Skeletal muscle cell (primary cell): ENCODE measurements at regions not wholly inside any gene's neighbourhood (a gene's known extent, or its start where the extent isn't known, plus 50 kb on each side); places are given as distances from the start of the nearest gene placed in this dataset.

Source experiments
- DNase-seq: peaks from one replicate; pipeline ENCODE4 v3.0.0-alpha.2; 2010; ENCODE audit warnings: low read depth
- H3K4me3 ChIP-seq: 2 replicates; pipeline ENCODE4 v1.5.1; 2011; ENCODE audit warnings: low read depth, mild to moderate bottlenecking, control low read depth, low read length, moderate library complexity

- no peak overlapping the region for H3K4me3 ChIP-seq
- no peak for DNase-seq
Measured at GRCh38 chr2:6577960-6578359, 287.7 kb downstream of the CMPK2 start.

GRCh38 chr2:6578416-6578815, 287.3 kb downstream of the CMPK2 start:
- no peak for DNase-seq
- H3K4me3 ChIP-seq: no peak overlapping the region

- no peak overlapping the region for H3K4me3 ChIP-seq
- no peak for DNase-seq
Measured at GRCh38 chr2:6579281-6579680, 286.4 kb downstream of the CMPK2 start.

GRCh38 chr2:6580982-6581381, 284.7 kb downstream of the CMPK2 start:
- peak; percentile 21 for DNase-seq
- no peak overlapping the region for H3K4me3 ChIP-seq

GRCh38 chr2:6589150-6589549, 276.6 kb downstream of the CMPK2 start:
- DNase-seq: no peak
- no peak overlapping the region for H3K4me3 ChIP-seq

- DNase-seq: no peak
- H3K4me3 ChIP-seq: no peak overlapping the region
Measured at GRCh38 chr2:6590442-6590841, 275.3 kb downstream of the CMPK2 start.

GRCh38 chr2:6602471-6602870, 263.2 kb downstream of the CMPK2 start:
- no peak for DNase-seq
- no peak overlapping the region for H3K4me3 ChIP-seq

GRCh38 chr2:6605836-6606505, 259.7 kb downstream of the CMPK2 start:
- no peak for DNase-seq
- H3K4me3 ChIP-seq: no peak overlapping the region

GRCh38 chr2:6617794-6618193, 247.9 kb downstream of the CMPK2 start:
- H3K4me3 ChIP-seq: no peak overlapping the region
- no peak for DNase-seq

- no peak for DNase-seq
- H3K4me3 ChIP-seq: no peak overlapping the region
Measured at GRCh38 chr2:6618201-6618600, 247.5 kb downstream of the CMPK2 start.

- no peak for DNase-seq
- H3K4me3 ChIP-seq: no peak overlapping the region
Measured at GRCh38 chr2:6623746-6624145, 242.0 kb downstream of the CMPK2 start.

GRCh38 chr2:6626401-6627012, 239.2 kb downstream of the CMPK2 start:
- DNase-seq: no peak
- H3K4me3 ChIP-seq: no peak overlapping the region

- DNase-seq: no peak
- no peak overlapping the region for H3K4me3 ChIP-seq
Measured at GRCh38 chr2:6627316-6627715, 238.4 kb downstream of the CMPK2 start.

GRCh38 chr2:6630209-6630608, 235.5 kb downstream of the CMPK2 start:
- H3K4me3 ChIP-seq: no peak overlapping the region
- no peak for DNase-seq

- no peak for DNase-seq
- no peak overlapping the region for H3K4me3 ChIP-seq
Measured at GRCh38 chr2:6635296-6635695, 230.4 kb downstream of the CMPK2 start.

GRCh38 chr2:6637330-6637729, 228.4 kb downstream of the CMPK2 start:
- no peak for DNase-seq
- no peak overlapping the region for H3K4me3 ChIP-seq

GRCh38 chr2:6639929-6640620, 225.6 kb downstream of the CMPK2 start:
- no peak for DNase-seq
- no peak overlapping the region for H3K4me3 ChIP-seq

- DNase-seq: no peak
- H3K4me3 ChIP-seq: no peak overlapping the region
Measured at GRCh38 chr2:6640621-6641015, 225.1 kb downstream of the CMPK2 start.

- DNase-seq: no peak
Measured at GRCh38 chr2:6641956-6642355, 223.8 kb downstream of the CMPK2 start.

GRCh38 chr2:6644261-6644660, 221.4 kb downstream of the CMPK2 start:
- DNase-seq: no peak
- no peak overlapping the region for H3K4me3 ChIP-seq

More at GRCh38 chr2:6641956-6642355, 223.8 kb downstream of the CMPK2 start:
- H3K4me3 ChIP-seq: no peak overlapping the region

- no peak overlapping the region for H3K4me3 ChIP-seq
- DNase-seq: no peak
Measured at GRCh38 chr2:6645004-6645403, 220.7 kb downstream of the CMPK2 start.
